ENCODE measurements at regions not wholly inside any gene's neighbourhood (a gene's known extent, or its start where the extent isn't known, plus 50 kb on each side); places are given as distances from the start of the nearest gene placed in this dataset.

GRCh38 chrX:11059933-11060332 lies 51.2 kb upstream of the HCCS start:
- no peak overlapping the region for H3K27ac ChIP-seq (ENCODE audit: low read length)
- no peaks in the 10 kb centered on the region for H3K9me3 ChIP-seq (ENCODE audit: control insufficient read depth, low read length)
- no peak overlapping the region for H3K4me3 ChIP-seq (ENCODE audit: low read length)
- peaks cover 2% of the 10 kb centered on the region for H3K4me1 ChIP-seq (ENCODE audit: control insufficient read depth, insufficient read depth, low read length)
- WGBS, result 76% methylated on average over 2 of the region's 2 CpGs
- intact Hi-C loops (cut with DNase I), result no loop called here
- H3K27me3 ChIP-seq (ENCODE audit: control insufficient read depth, insufficient read depth), result no peaks in the 10 kb centered on the region
- ATAC-seq (no peak), DNase-seq (no peak)

Measured in right cardiac atrium (tissue), 5 donors.